Spleen (tissue), 11 donors: ENCODE measurements at regions not wholly inside any gene's neighbourhood (a gene's known extent, or its start where the extent isn't known, plus 50 kb on each side); places are given as distances from the start of the nearest gene placed in this dataset.

ENCODE experiments used
- DNase-seq: peaks from one replicate; pipeline ENCODE4 v3.0.0-alpha.2; 2020
- H3K27ac ChIP-seq, 8 donors: fragments of 200-600 bp; sonication (generic) in 7 of 8; 1 replicate in 4 of 8; 2 replicates in 4 of 8; pipeline versions ENCODE4 v1.5.0 to v1.8.0; 2016 to 2021; ENCODE audit warnings: inconsistent platforms in 4 of 8, mild to moderate bottlenecking in 4 of 8, moderate library complexity in 1 of 8
- H3K27me3 ChIP-seq, 7 donors: fragments of 200-600 bp; sonication (generic) in 6 of 7; replicated peaks in 1 of 7; 1 replicate in 4 of 7; 2 replicates in 3 of 7; pipeline versions ENCODE4 v1.5.0 to v1.8.0; 2016 to 2021; ENCODE audit warnings: inconsistent platforms in 3 of 7, mild to moderate bottlenecking in 1 of 7
- H3K36me3 ChIP-seq, 6 donors: fragments of 200-600 bp; sonication (generic) in 5 of 6; 1 replicate in 4 of 6; 2 replicates in 2 of 6; pipeline versions ENCODE4 v1.5.0 to v1.8.0; 2016 to 2021; ENCODE audit warnings: inconsistent platforms in 2 of 6
- H3K4me1 ChIP-seq, 6 donors: fragments of 200-600 bp; sonication (generic) in 5 of 6; 1 replicate in 3 of 6; 2 replicates in 3 of 6; pipeline versions ENCODE4 v1.5.0 to v1.8.0; 2016 to 2021; ENCODE audit warnings: inconsistent platforms in 3 of 6
- H3K4me3 ChIP-seq, 8 donors: fragments of 200-600 bp; sonication (generic) in 7 of 8; 1 replicate in 4 of 8; 2 replicates in 4 of 8; pipeline versions ENCODE4 v1.5.0 to v1.8.0; 2016 to 2021; ENCODE audit warnings: inconsistent platforms in 4 of 8, mild to moderate bottlenecking in 4 of 8, moderate library complexity in 2 of 8
- H3K9me3 ChIP-seq, 8 donors: fragments of 200-600 bp; sonication (generic) in 7 of 8; 1 replicate in 4 of 8; 2 replicates in 4 of 8; pipeline versions ENCODE4 v1.5.0 to v1.8.0; 2016 to 2021; ENCODE audit warnings: inconsistent platforms in 4 of 8
- CTCF ChIP-seq, 11 experiments: fragments of 200-600 bp in 7 of 11; fragments of 450-650 bp in 4 of 11; sonication (generic) in 4 of 11; IDR thresholded peaks in 8 of 11; conservative IDR thresholded peaks in 3 of 11; 1 replicate in 7 of 11; 2 replicates in 4 of 11; pipeline versions ENCODE4 v1.4.0 to v1.8.0; 2016 to 2021; ENCODE audit warnings: antibody characterized with exemption in 11 of 11, inconsistent platforms in 4 of 11, mild to moderate bottlenecking in 1 of 11
- POLR2A ChIP-seq, 3 donors: fragments of 450-650 bp; IDR thresholded peaks; one replicate each; pipeline ENCODE4 v1.5.1; 2017; ENCODE audit warnings: antibody characterized with exemption in 3 of 3, mild to moderate bottlenecking in 1 of 3
- POLR2AphosphoS5 ChIP-seq, 3 donors: sonication (generic); formaldehyde crosslinking; IDR thresholded peaks; one replicate each; pipeline ENCODE4 v1.5.1; 2017; ENCODE audit warnings: antibody characterized with exemption in 3 of 3
- WGBS, 5 donors: extraction: QIAGEN DNeasy Blood & Tissue Kit in 3 of 5; methylation state at CpG; one replicate each; pipeline versions ENCODE4 v1.1.5 to v1.1.7; 2013 to 2018; 5-methylcytosine and 5-hydroxymethylcytosine counted together
- intact Hi-C: fragments of 100-400 bp; cut with DNase I; formaldehyde crosslinking; loops from one replicate; pipeline ENCODE4 v1.15.0; 2023; ENCODE audit warnings: low total_unique reads
- donor health status: healthy with polysubstance abuse.
- donor health status: DM: no; HTN: no; CAD: no; lungs with moderate emphysema.
- donor health status: DM: no; HTN: no; CAD: no.
- donor health status: Bipolar disorder and iron deficiency.
- donor health status: healthy.
- donor health status: DM: no; HTN: no; CAD: no.
- donor health status: DM: yes; HTN: yes; CAD: no.

DNA sequence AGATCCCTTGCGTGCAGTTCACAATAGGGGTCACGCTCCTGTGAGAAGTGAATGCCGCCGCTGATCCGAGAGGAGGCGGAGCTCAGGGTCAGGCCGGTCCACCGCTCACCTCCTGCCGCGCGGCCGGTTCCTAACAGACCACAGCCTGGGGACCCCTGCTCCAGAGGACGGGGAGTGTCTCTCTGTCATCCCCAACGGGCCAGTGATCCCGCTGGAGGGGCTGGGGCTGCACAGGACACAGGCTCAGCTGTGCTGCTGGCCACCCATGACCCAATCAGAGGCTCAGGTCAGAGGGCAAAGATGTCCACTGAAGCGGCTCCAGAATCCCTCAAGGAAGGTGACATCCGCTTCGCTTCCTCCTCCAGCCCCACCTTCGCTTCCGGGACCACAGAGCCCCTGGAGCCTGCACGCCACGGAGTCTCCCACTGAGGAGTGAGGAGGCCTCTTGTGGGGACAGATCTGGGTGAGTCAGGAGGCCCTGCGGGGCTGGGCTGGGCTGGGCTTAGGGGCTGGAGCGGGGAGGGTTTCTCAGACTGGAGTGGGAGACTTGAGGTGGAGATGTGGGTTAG is 115.4 kb downstream of the METRNL start:
- Histone ChIP-seq H3K4me3 (no peak overlapping the region), H3K36me3 (no peaks in the 10 kb centered on the region), H3K27me3 (peaks cover 0 to 30% (median 0%) of the 10 kb centered on the region in 7 donors), H3K4me1 (peaks cover 11 to 35% (median 28%) of the 10 kb centered on the region in 6 donors), H3K27ac (no peak overlapping the region), H3K9me3 (no peaks in the 10 kb centered on the region)
- intact Hi-C loops = no loop called here
- DNase-seq = peak; percentile 75
- TF ChIP-seq POLR2A (IDR thresholded peaks at IDR 0.05) (no peak), CTCF (IDR thresholded peaks at IDR 0.05 in 8 of 11, conservative IDR thresholded peaks at IDR 0.05 in 3 of 11) (no peak), POLR2AphosphoS5 (IDR thresholded peaks at IDR 0.05) (no peak)
- WGBS, 5 donors = 85 to 91% (median 90%) methylated on average over 17 to 24 of the region's 24 CpGs

DNA sequence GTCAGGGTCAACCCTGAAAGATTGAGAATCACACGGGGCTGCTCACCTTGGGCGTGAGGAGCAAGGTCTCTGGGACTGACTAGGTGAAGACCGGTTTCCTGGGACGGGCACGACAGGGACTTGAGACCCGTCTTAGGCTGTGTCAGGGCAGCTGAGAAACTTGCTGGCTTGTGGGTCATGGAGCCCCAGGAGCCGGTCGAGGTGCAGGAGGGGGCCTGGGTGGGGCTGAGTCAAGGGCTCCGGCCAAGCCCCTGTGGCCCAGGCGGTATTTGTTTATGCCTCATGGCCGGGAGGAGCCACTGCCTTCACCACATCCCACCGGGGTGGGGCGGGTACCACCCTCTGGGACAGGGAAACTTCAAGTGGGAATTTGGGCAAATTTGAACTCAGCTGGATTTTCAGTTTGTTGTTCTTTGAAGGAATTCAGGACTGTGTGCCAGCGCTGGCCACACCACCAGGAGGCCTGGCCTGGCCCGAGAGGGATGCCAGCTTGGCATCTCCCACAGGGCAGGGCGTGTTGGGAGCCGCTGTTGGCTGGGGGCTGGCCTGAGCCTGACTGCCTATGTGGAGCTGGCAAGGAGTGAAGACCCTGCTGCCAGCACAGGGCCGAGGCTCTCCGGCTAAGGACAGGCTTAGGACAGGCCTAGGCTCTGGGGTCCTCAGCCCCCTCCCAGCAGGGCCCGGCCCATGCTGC is 116.1 kb downstream of the METRNL start:
- 75 to 90% (median 83%) methylated on average over 14 to 20 of the region's 20 CpGs for WGBS, 5 donors
- H3K36me3 ChIP-seq = no peaks in the 10 kb centered on the region
- no peaks in the 10 kb centered on the region for H3K9me3 ChIP-seq
- intact Hi-C loops = no loop called here
- TF ChIP-seq POLR2AphosphoS5 (IDR thresholded peaks at IDR 0.05) = no peak
- TF ChIP-seq POLR2A (IDR thresholded peaks at IDR 0.05) = no peak
- TF ChIP-seq CTCF (IDR thresholded peaks at IDR 0.05 in 8 of 11, conservative IDR thresholded peaks at IDR 0.05 in 3 of 11) = no peak
- H3K27me3 ChIP-seq = peaks cover 0 to 24% (median 0%) of the 10 kb centered on the region in 7 donors
- H3K4me1 ChIP-seq = peaks cover 11 to 41% (median 34%) of the 10 kb centered on the region in 6 donors
- peak; percentile 76 for DNase-seq
- H3K27ac ChIP-seq = no peak overlapping the region
- H3K4me3 ChIP-seq = no peak overlapping the region

DNA sequence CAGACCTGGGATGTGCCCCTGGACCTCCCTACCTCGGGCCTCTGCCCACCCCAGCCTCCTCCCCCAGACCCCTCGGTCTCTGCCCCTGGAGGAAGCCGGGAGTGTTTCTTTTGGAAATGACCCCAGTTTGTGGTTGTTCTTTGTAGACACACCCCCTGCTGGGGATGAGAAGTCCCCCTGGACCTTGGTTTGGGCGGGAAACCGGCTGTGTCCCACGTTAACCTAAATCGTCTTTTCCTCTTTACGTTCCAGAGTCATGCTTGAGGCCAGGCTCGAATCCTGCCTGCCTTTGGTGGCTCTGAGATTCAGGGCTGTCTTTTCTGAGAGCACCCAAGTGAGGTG is 116.6 kb downstream of the METRNL start:
- Histone ChIP-seq H3K4me3 (no peak overlapping the region), H3K27ac (no peak overlapping the region), H3K36me3 (no peaks in the 10 kb centered on the region), H3K4me1 (peaks cover 16 to 46% (median 39%) of the 10 kb centered on the region in 6 donors), H3K9me3 (no peaks in the 10 kb centered on the region), H3K27me3 (peaks cover 0 to 23% (median 0%) of the 10 kb centered on the region in 7 donors)
- WGBS, 5 donors = 40 to 63% (median 46%) methylated on average over 6 to 9 of the region's 9 CpGs
- no peak for TF ChIP-seq CTCF (IDR thresholded peaks at IDR 0.05 in 8 of 11, conservative IDR thresholded peaks at IDR 0.05 in 3 of 11)
- TF ChIP-seq POLR2AphosphoS5 (IDR thresholded peaks at IDR 0.05) = no peak
- TF ChIP-seq POLR2A (IDR thresholded peaks at IDR 0.05) = no peak
- intact Hi-C loops = no loop called here
- DNase-seq = no peak

DNA sequence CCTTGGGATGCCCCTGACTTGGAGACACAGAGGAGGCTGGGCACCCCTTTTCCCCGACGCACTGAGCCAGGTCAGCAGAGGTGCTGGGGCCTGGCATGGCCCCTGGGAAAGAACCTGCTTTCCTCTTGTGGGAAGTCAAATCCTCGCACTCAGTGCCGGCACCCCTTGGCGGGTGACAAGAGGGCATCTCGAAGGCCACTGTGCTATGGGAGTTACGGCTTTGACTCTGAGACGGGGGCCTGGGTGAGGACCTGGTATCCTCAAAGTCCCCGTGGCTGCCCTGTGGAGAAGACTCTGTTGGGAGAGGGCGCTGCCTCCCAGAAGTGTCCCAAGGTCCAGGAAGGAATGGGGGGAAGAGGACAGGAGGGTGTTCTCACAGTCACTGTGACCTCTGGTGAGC is 117.0 kb downstream of the METRNL start:
- Histone ChIP-seq H3K9me3 (no peaks in the 10 kb centered on the region), H3K36me3 (no peaks in the 10 kb centered on the region), H3K27me3 (peaks cover 0 to 23% (median 0%) of the 10 kb centered on the region in 7 donors), H3K27ac (no peak overlapping the region), H3K4me3 (no peak overlapping the region), H3K4me1 (peaks cover 18 to 50% (median 43%) of the 10 kb centered on the region in 6 donors)
- intact Hi-C loops = no loop called here
- 92 to 97% (median 93%) methylated on average over 8 to 10 of the region's 10 CpGs for WGBS, 5 donors
- peak; percentile 68 for DNase-seq
- TF ChIP-seq CTCF (IDR thresholded peaks at IDR 0.05 in 8 of 11, conservative IDR thresholded peaks at IDR 0.05 in 3 of 11) (no peak), POLR2A (IDR thresholded peaks at IDR 0.05) (no peak), POLR2AphosphoS5 (IDR thresholded peaks at IDR 0.05) (no peak)
